HG02571 (cell line): ENCODE measurements at regions not wholly inside any gene's neighbourhood (a gene's known extent, or its start where the extent isn't known, plus 50 kb on each side); places are given as distances from the start of the nearest gene placed in this dataset.

Experiments used
- ATAC-seq: cut with Tn5 transposase; IDR thresholded peaks from one replicate; pipeline ENCODE4 v1.9.1; 2021; ENCODE audit warnings: mild to moderate bottlenecking, moderate library complexity; ENCODE audit not compliant: unreplicated experiment

GRCh38 chr5:114221807-114222206 is 140.1 kb upstream of the KCNN2 start:
- ATAC-seq: no peak

GRCh38 chr5:114223866-114224265 is 138.0 kb upstream of the KCNN2 start:
- ATAC-seq: no peak

GRCh38 chr5:114237766-114238165 is 124.1 kb upstream of the KCNN2 start:
- ATAC-seq: no peak

- no peak for ATAC-seq
Observed at GRCh38 chr5:114238771-114239313, 123.0 kb upstream of the KCNN2 start.

- ATAC-seq: no peak
Observed at GRCh38 chr5:114243281-114243971, 118.4 kb upstream of the KCNN2 start.

- ATAC-seq: no peak
Observed at GRCh38 chr5:114243972-114244317, 117.9 kb upstream of the KCNN2 start.

GRCh38 chr5:114249823-114250222 is 112.0 kb upstream of the KCNN2 start:
- no peak for ATAC-seq

GRCh38 chr5:114250536-114250935 is 111.3 kb upstream of the KCNN2 start:
- ATAC-seq: no peak

GRCh38 chr5:114252226-114252625 is 109.6 kb upstream of the KCNN2 start:
- ATAC-seq: no peak

GRCh38 chr5:114255260-114255659 is 106.6 kb upstream of the KCNN2 start:
- ATAC-seq: no peak

GRCh38 chr5:114261989-114262388 is 99.9 kb upstream of the KCNN2 start:
- ATAC-seq: no peak

GRCh38 chr5:114265432-114266060 is 96.3 kb upstream of the KCNN2 start:
- no peak for ATAC-seq

- ATAC-seq: no peak
Observed at GRCh38 chr5:114266374-114266773, 95.5 kb upstream of the KCNN2 start.

GRCh38 chr5:114296191-114296590 is 65.7 kb upstream of the KCNN2 start:
- no peak for ATAC-seq

- ATAC-seq: no peak
Observed at GRCh38 chr5:114297915-114298314, 64.0 kb upstream of the KCNN2 start.

GRCh38 chr5:114305402-114306207 is 56.3 kb upstream of the KCNN2 start:
- ATAC-seq: no peak

GRCh38 chr5:114308017-114308416 is 53.9 kb upstream of the KCNN2 start:
- no peak for ATAC-seq

GRCh38 chr5:114308508-114308907 is 53.4 kb upstream of the KCNN2 start:
- ATAC-seq: no peak

GRCh38 chr5:114310666-114311065 is 51.2 kb upstream of the KCNN2 start:
- no peak for ATAC-seq

- ATAC-seq: no peak
Observed at GRCh38 chr5:114311281-114311680, 50.6 kb upstream of the KCNN2 start.

- no peak for ATAC-seq
Observed at GRCh38 chr5:114311968-114312367, 49.9 kb upstream of the KCNN2 start.
